ENCODE measurements at regions not wholly inside any gene's neighbourhood (a gene's known extent, or its start where the extent isn't known, plus 50 kb on each side); places are given as distances from the start of the nearest gene placed in this dataset.
"Not testable (repeated sequence)": the region's sequence is repeated elsewhere in the genome, so short reads cannot be mapped to it uniquely, and the experiment has no call there.

DNA sequence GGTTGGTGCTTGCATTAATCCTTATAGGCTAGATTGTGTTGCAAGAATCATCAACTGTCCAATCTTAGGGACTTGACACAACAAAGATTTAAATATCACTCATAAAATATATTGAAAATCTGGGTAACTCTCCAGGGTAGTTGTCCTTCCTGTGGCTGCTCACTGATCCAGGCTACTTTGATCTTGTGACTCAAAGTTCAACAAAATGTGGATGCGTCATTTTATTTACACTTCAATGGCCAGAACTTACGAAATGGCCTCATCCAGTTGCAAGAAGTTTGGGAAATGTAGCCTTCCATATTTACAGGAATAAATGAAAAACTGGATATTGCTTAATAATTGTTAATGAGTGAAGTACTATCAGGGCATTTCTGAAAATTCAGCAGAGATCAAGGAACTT is 235.5 kb upstream of the ACTBL2 start:
- no peak for DNase-seq (ENCODE audit: low read depth, low spot score)
- no peaks in the 10 kb centered on the region for H3K4me1 ChIP-seq (ENCODE audit: insufficient read depth, insufficient read length)
- H3K9ac ChIP-seq (ENCODE audit: insufficient read length, low read depth) = no peak overlapping the region
- no peaks in the 10 kb centered on the region for H3K27me3 ChIP-seq (ENCODE audit: insufficient read depth, insufficient read length)
- H3K9me3 ChIP-seq (ENCODE audit: insufficient read depth, low read length) = no peaks in the 10 kb centered on the region
- no peak overlapping the region for H3K4me3 ChIP-seq (ENCODE audit: insufficient read length, low read depth)
- no peaks in the 10 kb centered on the region for H3K36me3 ChIP-seq (ENCODE audit: insufficient read depth, insufficient read length, low read length)
- TF ChIP-seq SUZ12 (IDR thresholded peaks at IDR 0.05; ENCODE audit: extremely low read depth, insufficient read depth, insufficient read length) (no peak), ZNF274 (IDR thresholded peaks at IDR 0.05; ENCODE audit: low read depth, low read length) (no peak), YY1 (IDR thresholded peaks at IDR 0.05; ENCODE audit: insufficient read depth, insufficient read length) (no peak)

DNA sequence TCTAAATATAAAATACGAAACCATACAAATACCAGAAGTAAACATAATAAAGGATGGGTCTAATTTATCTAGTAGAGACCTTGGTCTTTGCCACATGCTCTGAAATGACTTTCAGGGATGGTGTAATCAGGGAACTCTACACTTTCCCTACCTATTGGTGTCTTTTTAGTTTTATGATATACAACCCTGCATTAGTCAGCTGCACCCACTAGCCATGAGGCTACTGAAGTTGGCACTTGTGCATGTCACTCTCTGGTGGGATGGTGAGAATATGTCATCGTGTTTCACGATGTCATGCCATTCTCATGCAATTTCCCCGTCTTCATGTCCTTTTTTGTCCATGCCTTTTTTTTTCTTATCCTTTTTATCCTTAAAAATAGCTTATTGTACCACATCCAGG is 234.9 kb upstream of the ACTBL2 start:
- Histone ChIP-seq H3K4me1 (ENCODE audit: insufficient read depth, insufficient read length) (no peaks in the 10 kb centered on the region), H3K9me3 (ENCODE audit: insufficient read depth, low read length) (no peaks in the 10 kb centered on the region), H3K4me3 (ENCODE audit: insufficient read length, low read depth) (no peak overlapping the region), H3K9ac (ENCODE audit: insufficient read length, low read depth) (no peak overlapping the region), H3K36me3 (ENCODE audit: insufficient read depth, insufficient read length, low read length) (no peaks in the 10 kb centered on the region), H3K27me3 (ENCODE audit: insufficient read depth, insufficient read length) (no peaks in the 10 kb centered on the region)
- TF ChIP-seq ZNF274 (IDR thresholded peaks at IDR 0.05; ENCODE audit: low read depth, low read length) (no peak), SUZ12 (IDR thresholded peaks at IDR 0.05; ENCODE audit: extremely low read depth, insufficient read depth, insufficient read length) (no peak), YY1 (IDR thresholded peaks at IDR 0.05; ENCODE audit: insufficient read depth, insufficient read length) (no peak)
- no peak for DNase-seq (ENCODE audit: low read depth, low spot score)

DNA sequence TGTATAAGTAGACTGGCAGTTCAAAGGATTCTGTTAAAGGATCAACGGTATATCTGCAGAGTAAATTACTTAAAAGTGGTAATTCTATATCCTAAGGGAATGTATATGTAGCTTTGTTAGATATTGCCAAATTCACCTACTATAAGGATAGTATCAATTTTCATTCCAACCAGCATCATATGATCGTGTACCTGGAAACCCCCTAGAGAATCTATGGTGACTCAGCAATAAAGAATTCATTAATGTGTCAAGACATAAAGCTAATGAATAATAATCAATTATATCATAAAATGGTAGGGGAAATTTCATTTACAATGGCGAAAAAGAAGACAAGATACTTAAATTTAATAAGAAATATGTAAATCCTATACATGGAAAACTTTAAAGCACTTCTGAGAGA is 234.1 kb upstream of the ACTBL2 start:
- Histone ChIP-seq H3K4me3 (ENCODE audit: insufficient read length, low read depth) (no peak overlapping the region), H3K36me3 (ENCODE audit: insufficient read depth, insufficient read length, low read length) (no peaks in the 10 kb centered on the region), H3K27me3 (ENCODE audit: insufficient read depth, insufficient read length) (no peaks in the 10 kb centered on the region), H3K9me3 (ENCODE audit: insufficient read depth, low read length) (no peaks in the 10 kb centered on the region), H3K4me1 (ENCODE audit: insufficient read depth, insufficient read length) (no peaks in the 10 kb centered on the region), H3K9ac (ENCODE audit: insufficient read length, low read depth) (no peak overlapping the region)
- DNase-seq (ENCODE audit: low read depth, low spot score) = no peak
- no peak for TF ChIP-seq ZNF274 (IDR thresholded peaks at IDR 0.05; ENCODE audit: low read depth, low read length)
- no peak for TF ChIP-seq YY1 (IDR thresholded peaks at IDR 0.05; ENCODE audit: insufficient read depth, insufficient read length)
- no peak for TF ChIP-seq SUZ12 (IDR thresholded peaks at IDR 0.05; ENCODE audit: extremely low read depth, insufficient read depth, insufficient read length)

DNA sequence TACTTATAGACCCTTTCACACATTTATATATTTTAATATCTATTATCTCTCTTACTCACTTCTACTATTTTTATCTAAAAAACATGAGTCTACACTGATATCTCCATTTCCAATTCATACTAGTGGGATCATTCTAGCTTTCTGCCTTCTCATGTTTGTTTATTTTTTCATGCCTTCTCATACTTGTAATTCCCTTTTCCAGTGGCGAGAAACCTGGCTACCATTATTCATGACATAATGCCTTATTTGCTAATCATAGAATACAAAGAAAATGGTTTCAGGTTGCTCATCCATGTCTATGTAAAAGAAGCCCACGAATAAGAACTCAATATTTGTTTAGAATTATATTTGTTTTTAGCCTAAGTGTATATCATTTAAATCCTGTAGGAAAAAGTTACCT is 232.7 kb upstream of the ACTBL2 start:
- TF ChIP-seq ZNF274 (IDR thresholded peaks at IDR 0.05; ENCODE audit: low read depth, low read length) (no peak), SUZ12 (IDR thresholded peaks at IDR 0.05; ENCODE audit: extremely low read depth, insufficient read depth, insufficient read length) (no peak)

DNA sequence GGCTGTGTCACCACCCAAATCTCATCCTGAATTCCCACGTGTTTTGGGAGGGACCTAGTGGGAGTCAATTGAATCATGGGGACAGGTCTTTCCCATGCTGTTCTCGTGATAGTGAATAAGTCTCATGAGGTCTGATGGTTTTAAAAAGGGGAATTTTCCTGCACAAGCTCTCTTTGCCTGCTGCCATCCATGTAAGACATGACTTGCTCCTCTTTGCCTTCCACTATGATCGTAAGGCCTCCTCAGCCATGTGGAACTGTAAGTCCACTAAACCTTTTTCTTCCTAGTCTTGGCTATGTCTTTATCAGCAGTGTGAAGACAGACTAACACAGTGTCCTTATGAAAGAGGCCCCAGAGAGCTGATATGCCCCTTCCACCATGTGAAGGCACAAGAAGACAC is 230.9 kb upstream of the ACTBL2 start:
- not testable (repeated sequence) for DNase-seq (ENCODE audit: low read depth, low spot score); H3K4me3 ChIP-seq (ENCODE audit: insufficient read length, low read depth); H3K9me3 ChIP-seq (ENCODE audit: insufficient read depth, low read length); H3K27me3 ChIP-seq (ENCODE audit: insufficient read depth, insufficient read length); H3K36me3 ChIP-seq (ENCODE audit: insufficient read depth, insufficient read length, low read length); H3K4me1 ChIP-seq (ENCODE audit: insufficient read depth, insufficient read length); H3K9ac ChIP-seq (ENCODE audit: insufficient read length, low read depth)

More for the DNA sequence above, 232.7 kb upstream of the ACTBL2 start:
- H3K9ac ChIP-seq (ENCODE audit: insufficient read length, low read depth) = no peak overlapping the region
- H3K36me3 ChIP-seq (ENCODE audit: insufficient read depth, insufficient read length, low read length) = no peaks in the 10 kb centered on the region
- no peak overlapping the region for H3K4me3 ChIP-seq (ENCODE audit: insufficient read length, low read depth)
- no peak for DNase-seq (ENCODE audit: low read depth, low spot score)
- no peaks in the 10 kb centered on the region for H3K27me3 ChIP-seq (ENCODE audit: insufficient read depth, insufficient read length)
- no peaks in the 10 kb centered on the region for H3K9me3 ChIP-seq (ENCODE audit: insufficient read depth, low read length)
- no peaks in the 10 kb centered on the region for H3K4me1 ChIP-seq (ENCODE audit: insufficient read depth, insufficient read length)

DNA sequence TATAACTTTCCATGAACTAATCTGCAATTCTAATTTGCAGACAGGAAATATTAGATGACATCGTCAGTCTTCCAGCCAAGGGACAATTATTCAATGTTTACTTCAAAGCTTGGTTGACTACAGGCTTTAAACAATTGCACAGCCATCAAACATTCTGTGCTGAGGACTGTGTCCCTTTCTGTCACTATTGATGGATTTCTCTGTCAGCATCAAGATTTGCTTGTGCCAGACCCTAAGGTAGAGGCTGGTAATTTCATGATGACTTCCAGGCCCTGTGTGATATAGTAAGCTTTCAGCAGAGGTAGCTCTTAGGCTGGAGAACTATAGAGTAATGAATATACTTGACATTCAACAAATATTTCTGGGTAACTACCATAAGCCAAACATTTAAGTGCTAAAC is 229.3 kb upstream of the ACTBL2 start:
- H3K36me3 ChIP-seq (ENCODE audit: insufficient read depth, insufficient read length, low read length) = no peaks in the 10 kb centered on the region
- TF ChIP-seq YY1 (IDR thresholded peaks at IDR 0.05; ENCODE audit: insufficient read depth, insufficient read length) (no peak), SUZ12 (IDR thresholded peaks at IDR 0.05; ENCODE audit: extremely low read depth, insufficient read depth, insufficient read length) (no peak), ZNF274 (IDR thresholded peaks at IDR 0.05; ENCODE audit: low read depth, low read length) (no peak)
- no peak overlapping the region for H3K9ac ChIP-seq (ENCODE audit: insufficient read length, low read depth)
- no peak for DNase-seq (ENCODE audit: low read depth, low spot score)
- H3K4me1 ChIP-seq (ENCODE audit: insufficient read depth, insufficient read length) = no peaks in the 10 kb centered on the region
- H3K9me3 ChIP-seq (ENCODE audit: insufficient read depth, low read length) = peaks cover 3% of the 10 kb centered on the region; the same call in 1 of the 2 replicates
- H3K4me3 ChIP-seq (ENCODE audit: insufficient read length, low read depth) = no peak overlapping the region
- H3K27me3 ChIP-seq (ENCODE audit: insufficient read depth, insufficient read length) = no peaks in the 10 kb centered on the region

DNA sequence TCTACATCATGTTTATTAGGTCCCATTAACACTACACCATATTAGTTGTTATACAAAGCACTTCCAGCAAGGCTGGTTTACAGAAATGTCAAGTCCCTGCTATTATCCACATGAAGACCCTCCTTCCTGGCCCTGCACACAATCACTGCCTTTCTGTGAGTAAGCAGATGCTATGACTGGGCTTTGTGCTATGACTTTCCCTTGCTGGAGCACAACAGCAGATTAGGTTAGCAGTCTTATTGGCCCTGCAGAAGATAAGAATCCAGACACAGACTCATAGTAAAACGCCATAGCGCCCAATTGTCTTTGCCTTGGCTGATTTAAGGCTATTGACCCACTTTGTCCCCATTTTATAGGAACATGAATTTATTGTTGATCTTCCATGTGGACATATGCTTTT is 228.9 kb upstream of the ACTBL2 start:
- no peaks in the 10 kb centered on the region for H3K27me3 ChIP-seq (ENCODE audit: insufficient read depth, insufficient read length)
- peaks cover 3% of the 10 kb centered on the region; the same call in 1 of the 2 replicates for H3K9me3 ChIP-seq (ENCODE audit: insufficient read depth, low read length)
- no peak overlapping the region for H3K4me3 ChIP-seq (ENCODE audit: insufficient read length, low read depth)
- no peak for DNase-seq (ENCODE audit: low read depth, low spot score)
- TF ChIP-seq ZNF274 (IDR thresholded peaks at IDR 0.05; ENCODE audit: low read depth, low read length) (no peak), YY1 (IDR thresholded peaks at IDR 0.05; ENCODE audit: insufficient read depth, insufficient read length) (no peak), SUZ12 (IDR thresholded peaks at IDR 0.05; ENCODE audit: extremely low read depth, insufficient read depth, insufficient read length) (no peak)
- H3K36me3 ChIP-seq (ENCODE audit: insufficient read depth, insufficient read length, low read length) = no peaks in the 10 kb centered on the region
- no peak overlapping the region for H3K9ac ChIP-seq (ENCODE audit: insufficient read length, low read depth)
- H3K4me1 ChIP-seq (ENCODE audit: insufficient read depth, insufficient read length) = no peaks in the 10 kb centered on the region

DNA sequence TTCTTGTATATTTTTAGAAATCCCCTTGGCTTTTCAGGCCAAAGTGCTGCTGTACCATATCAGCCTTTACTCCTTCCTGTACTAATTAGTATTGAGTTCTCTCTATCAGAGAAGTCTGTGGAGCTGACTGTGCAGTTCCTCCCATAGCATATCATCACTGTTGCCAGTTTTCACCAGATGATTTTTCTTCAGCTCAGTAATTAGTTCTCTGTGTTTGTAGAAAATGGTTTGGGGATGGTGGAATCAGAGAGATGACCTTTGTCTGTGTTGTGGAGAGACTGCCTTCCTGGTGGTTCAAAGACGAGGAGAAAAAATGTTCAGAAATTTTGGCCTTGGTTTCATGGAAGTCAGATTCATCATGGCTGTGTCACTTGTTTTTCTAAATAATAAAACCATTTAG is 227.5 kb upstream of the ACTBL2 start:
- H3K4me1 ChIP-seq (ENCODE audit: insufficient read depth, insufficient read length) = no peaks in the 10 kb centered on the region
- no peaks in the 10 kb centered on the region for H3K36me3 ChIP-seq (ENCODE audit: insufficient read depth, insufficient read length, low read length)
- no peak for DNase-seq (ENCODE audit: low read depth, low spot score)
- H3K4me3 ChIP-seq (ENCODE audit: insufficient read length, low read depth) = no peak overlapping the region
- no peak overlapping the region for H3K9ac ChIP-seq (ENCODE audit: insufficient read length, low read depth)
- no peak for TF ChIP-seq SUZ12 (IDR thresholded peaks at IDR 0.05; ENCODE audit: extremely low read depth, insufficient read depth, insufficient read length)
- TF ChIP-seq ZNF274 (IDR thresholded peaks at IDR 0.05; ENCODE audit: low read depth, low read length) = no peak
- no peak for TF ChIP-seq YY1 (IDR thresholded peaks at IDR 0.05; ENCODE audit: insufficient read depth, insufficient read length)
- H3K27me3 ChIP-seq (ENCODE audit: insufficient read depth, insufficient read length) = no peaks in the 10 kb centered on the region
- H3K9me3 ChIP-seq (ENCODE audit: insufficient read depth, low read length) = peaks cover 3% of the 10 kb centered on the region; the same call in 1 of the 2 replicates
